ENCODE measurements at regions not wholly inside any gene's neighbourhood (a gene's known extent, or its start where the extent isn't known, plus 50 kb on each side); places are given as distances from the start of the nearest gene placed in this dataset.

DNA sequence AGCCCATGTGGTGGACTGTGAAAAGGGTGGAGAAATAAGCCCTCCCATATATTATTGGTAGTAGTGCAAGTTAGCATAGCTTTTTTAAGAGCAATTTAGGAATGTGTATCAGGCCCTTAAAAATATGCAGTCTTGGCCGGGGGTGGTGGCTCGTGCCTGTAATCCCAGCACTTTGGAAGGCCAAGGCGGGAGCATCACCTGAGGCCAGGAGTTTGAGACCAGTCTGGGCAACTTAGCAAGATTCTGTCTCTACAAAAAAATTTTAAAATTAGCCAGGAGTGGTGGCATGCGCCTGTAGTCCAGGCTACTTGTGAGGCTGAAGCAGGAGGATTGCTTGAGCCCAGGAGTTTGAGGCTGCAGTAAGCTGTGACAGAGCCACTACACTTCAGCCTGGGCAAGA lies 64.2 kb upstream of the BCAT1 start:
- DNase-seq = no peak

DNA sequence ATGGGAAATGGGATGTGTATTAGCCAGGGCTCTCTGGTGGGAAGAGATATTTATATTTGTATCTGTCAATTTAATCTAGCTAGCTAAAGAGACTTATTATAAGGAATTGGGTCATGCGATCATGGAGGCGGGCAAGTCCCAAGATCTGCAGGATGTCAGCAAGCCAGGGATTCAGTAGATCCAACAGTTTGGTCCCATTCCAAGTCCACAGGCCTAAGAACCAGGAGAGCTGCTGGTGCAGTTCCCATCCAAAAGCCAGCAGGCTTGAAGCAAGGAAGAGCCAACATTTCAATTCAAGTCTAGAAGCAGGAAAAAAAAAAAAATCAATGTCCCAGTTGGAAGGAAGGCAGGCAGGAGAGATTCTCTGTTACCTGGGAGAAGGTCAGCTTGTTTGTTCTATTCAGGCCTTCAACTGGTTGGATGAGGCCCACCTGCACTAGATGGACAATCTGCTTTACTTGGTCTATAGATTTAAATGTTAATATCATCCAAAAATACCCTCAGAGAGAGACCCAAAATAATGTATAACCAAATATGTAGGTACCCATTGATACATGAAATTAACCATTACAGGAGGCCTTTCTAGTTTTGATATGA lies 60.7 kb upstream of the BCAT1 start:
- no peak overlapping the region for H3K27ac ChIP-seq (ENCODE audit: insufficient read depth, low read length, poor library complexity, severe bottlenecking)
- H3K36me3 ChIP-seq (ENCODE audit: control insufficient read depth, insufficient read depth, low read length) = no peaks in the 10 kb centered on the region
- H3K9me3 ChIP-seq (ENCODE audit: control insufficient read depth, low read length) = no peaks in the 10 kb centered on the region
- no peak for DNase-seq
- H3K27me3 ChIP-seq (replicated peaks; ENCODE audit: control insufficient read depth, insufficient read depth, low read length, poor library complexity, severe bottlenecking) = no peaks in the 10 kb centered on the region
- no peaks in the 10 kb centered on the region for H3K4me1 ChIP-seq (ENCODE audit: control insufficient read depth, insufficient read depth, low read length, poor library complexity, severe bottlenecking)
- H3K4me3 ChIP-seq (ENCODE audit: insufficient read depth, low read depth, low read length, poor library complexity, severe bottlenecking) = no peak overlapping the region

More for the DNA sequence above, 64.2 kb upstream of the BCAT1 start:
- Histone ChIP-seq H3K9me3 (ENCODE audit: control insufficient read depth, low read length) (no peaks in the 10 kb centered on the region), H3K27ac (ENCODE audit: insufficient read depth, low read length, poor library complexity, severe bottlenecking) (no peak overlapping the region), H3K27me3 (replicated peaks; ENCODE audit: control insufficient read depth, insufficient read depth, low read length, poor library complexity, severe bottlenecking) (no peaks in the 10 kb centered on the region), H3K4me3 (ENCODE audit: insufficient read depth, low read depth, low read length, poor library complexity, severe bottlenecking) (no peak overlapping the region), H3K36me3 (ENCODE audit: control insufficient read depth, insufficient read depth, low read length) (no peaks in the 10 kb centered on the region), H3K4me1 (ENCODE audit: control insufficient read depth, insufficient read depth, low read length, poor library complexity, severe bottlenecking) (no peaks in the 10 kb centered on the region)

DNA sequence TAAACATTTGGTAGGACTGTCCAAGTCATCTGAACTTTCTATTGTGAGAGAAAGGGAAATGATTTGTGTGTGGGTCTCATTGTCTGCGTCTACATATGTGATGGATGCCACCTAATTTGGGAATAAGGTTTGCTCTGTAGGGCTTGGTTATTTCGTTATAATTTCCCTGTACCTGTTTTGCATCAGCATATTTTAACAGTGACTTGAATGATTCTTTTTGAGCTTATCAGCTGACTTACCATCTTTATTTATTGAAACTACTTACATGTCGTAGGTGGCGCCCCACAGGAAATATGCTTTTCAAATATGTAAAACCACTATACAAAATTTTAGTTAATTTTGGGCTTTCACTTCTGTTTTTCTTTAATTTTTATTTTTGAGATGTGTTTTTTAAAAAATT lies 56.5 kb upstream of the BCAT1 start:
- H3K9me3 ChIP-seq (ENCODE audit: control insufficient read depth, low read length) = no peaks in the 10 kb centered on the region
- no peak for DNase-seq
- H3K27ac ChIP-seq (ENCODE audit: insufficient read depth, low read length, poor library complexity, severe bottlenecking) = no peak overlapping the region
- H3K27me3 ChIP-seq (replicated peaks; ENCODE audit: control insufficient read depth, insufficient read depth, low read length, poor library complexity, severe bottlenecking) = no peaks in the 10 kb centered on the region
- no peak overlapping the region for H3K4me3 ChIP-seq (ENCODE audit: insufficient read depth, low read depth, low read length, poor library complexity, severe bottlenecking)
- H3K4me1 ChIP-seq (ENCODE audit: control insufficient read depth, insufficient read depth, low read length, poor library complexity, severe bottlenecking) = no peaks in the 10 kb centered on the region
- no peaks in the 10 kb centered on the region for H3K36me3 ChIP-seq (ENCODE audit: control insufficient read depth, insufficient read depth, low read length)

DNA sequence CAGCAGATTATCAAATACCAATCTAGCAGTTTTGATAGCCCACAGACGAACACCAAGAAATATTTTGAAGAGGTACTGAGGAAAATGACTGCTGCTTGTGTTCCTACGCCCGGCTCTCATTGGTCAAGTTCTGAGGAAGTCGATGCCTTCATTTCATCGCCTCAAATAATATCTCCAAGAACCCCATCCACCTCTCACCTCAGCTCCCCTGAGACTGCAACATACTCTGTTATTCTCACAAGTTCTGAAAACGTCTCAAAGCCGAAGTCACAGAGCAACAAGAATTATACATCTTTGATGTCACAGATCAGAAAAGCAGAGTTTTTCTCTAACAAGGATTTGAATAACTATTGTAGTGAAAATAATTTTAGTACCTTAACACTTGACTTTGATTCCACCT lies 55.5 kb upstream of the BCAT1 start:
- Histone ChIP-seq H3K4me3 (ENCODE audit: insufficient read depth, low read depth, low read length, poor library complexity, severe bottlenecking) (no peak overlapping the region), H3K27me3 (replicated peaks; ENCODE audit: control insufficient read depth, insufficient read depth, low read length, poor library complexity, severe bottlenecking) (no peaks in the 10 kb centered on the region), H3K36me3 (ENCODE audit: control insufficient read depth, insufficient read depth, low read length) (no peaks in the 10 kb centered on the region), H3K4me1 (ENCODE audit: control insufficient read depth, insufficient read depth, low read length, poor library complexity, severe bottlenecking) (no peaks in the 10 kb centered on the region), H3K9me3 (ENCODE audit: control insufficient read depth, low read length) (no peaks in the 10 kb centered on the region), H3K27ac (ENCODE audit: insufficient read depth, low read length, poor library complexity, severe bottlenecking) (no peak overlapping the region)
- DNase-seq = no peak

DNA sequence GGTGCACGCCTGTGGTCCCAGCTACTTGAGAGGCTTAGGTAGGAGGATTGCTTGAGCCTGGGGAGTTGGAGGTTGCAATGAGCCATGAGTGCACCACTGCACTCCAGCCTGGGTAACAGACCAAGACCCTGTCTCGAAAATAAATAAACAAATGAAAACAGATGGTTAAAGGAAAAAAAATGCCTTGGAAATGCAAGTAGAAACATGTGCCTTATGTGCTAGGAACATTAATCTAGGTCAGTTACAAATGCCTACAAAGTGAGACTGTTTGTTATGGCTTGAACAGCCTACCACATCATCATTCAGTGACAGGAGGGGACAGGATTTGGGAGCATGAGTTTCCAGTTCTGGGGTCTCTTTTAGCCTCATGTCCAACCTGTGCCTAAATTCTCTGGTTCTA lies 52.4 kb upstream of the BCAT1 start:
- no peaks in the 10 kb centered on the region for H3K9me3 ChIP-seq (ENCODE audit: control insufficient read depth, low read length)
- H3K27me3 ChIP-seq (replicated peaks; ENCODE audit: control insufficient read depth, insufficient read depth, low read length, poor library complexity, severe bottlenecking) = no peaks in the 10 kb centered on the region
- no peaks in the 10 kb centered on the region for H3K4me1 ChIP-seq (ENCODE audit: control insufficient read depth, insufficient read depth, low read length, poor library complexity, severe bottlenecking)
- H3K4me3 ChIP-seq (ENCODE audit: insufficient read depth, low read depth, low read length, poor library complexity, severe bottlenecking) = no peak overlapping the region
- H3K36me3 ChIP-seq (ENCODE audit: control insufficient read depth, insufficient read depth, low read length) = no peaks in the 10 kb centered on the region
- DNase-seq = no peak
- no peak overlapping the region for H3K27ac ChIP-seq (ENCODE audit: insufficient read depth, low read length, poor library complexity, severe bottlenecking)

Measured in effector memory CD4-positive, alpha-beta T cell (primary cell).